ENCODE measurements at regions not wholly inside any gene's neighbourhood (a gene's known extent, or its start where the extent isn't known, plus 50 kb on each side); places are given as distances from the start of the nearest gene placed in this dataset.

DNA sequence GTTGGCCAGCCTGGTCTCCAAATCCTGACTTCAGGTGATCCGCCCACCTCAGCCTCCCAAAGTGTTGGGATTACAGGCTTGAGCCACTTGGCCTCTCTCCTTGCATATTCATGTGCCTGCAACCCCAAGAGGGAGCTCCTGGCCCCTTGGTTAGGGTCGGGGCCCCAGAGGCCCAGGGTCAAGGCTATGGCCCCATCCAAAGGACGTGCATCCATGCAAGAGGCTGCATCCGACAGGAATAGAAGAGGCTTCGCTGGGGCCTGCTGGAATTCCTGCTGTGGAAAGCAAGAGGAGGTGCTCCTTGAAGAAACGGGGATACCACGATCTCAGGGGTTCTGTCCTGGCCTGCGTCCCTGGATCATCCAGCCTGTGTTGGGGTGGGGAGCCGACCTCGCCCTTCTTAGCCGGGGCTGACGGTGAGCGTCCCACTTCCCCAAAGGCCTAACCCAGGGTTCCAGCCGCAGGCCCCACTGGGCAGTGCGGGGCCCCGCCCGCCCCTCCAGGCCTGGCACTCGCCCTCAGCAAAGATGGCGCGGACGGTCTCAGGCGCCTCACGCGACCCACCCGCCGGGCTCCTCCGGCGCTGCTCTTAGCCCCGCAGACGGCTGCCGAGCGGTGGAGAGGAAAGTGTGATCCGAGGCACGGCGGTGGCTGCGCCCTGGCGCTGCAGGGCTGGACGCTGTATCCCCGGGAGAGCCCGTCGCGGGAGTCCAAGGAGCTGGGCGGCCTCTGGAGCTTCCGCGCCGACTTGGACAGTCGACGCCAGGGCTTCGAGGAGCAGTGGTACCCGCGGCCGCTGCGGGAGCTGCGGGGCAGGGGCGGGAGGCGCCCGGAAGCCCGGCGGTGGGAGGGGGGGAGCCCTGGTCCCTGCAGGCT lies 54.7 kb downstream of the ZNF727 start:
- no peaks in the 10 kb centered on the region for H3K36me3 ChIP-seq
- H3K4me1 ChIP-seq = no peaks in the 10 kb centered on the region
- intact Hi-C loops (cut with micrococcal nuclease) = no loop called here
- H3K9me3 ChIP-seq (replicated peaks) = no peaks in the 10 kb centered on the region
- TF ChIP-seq, protein P1, sequence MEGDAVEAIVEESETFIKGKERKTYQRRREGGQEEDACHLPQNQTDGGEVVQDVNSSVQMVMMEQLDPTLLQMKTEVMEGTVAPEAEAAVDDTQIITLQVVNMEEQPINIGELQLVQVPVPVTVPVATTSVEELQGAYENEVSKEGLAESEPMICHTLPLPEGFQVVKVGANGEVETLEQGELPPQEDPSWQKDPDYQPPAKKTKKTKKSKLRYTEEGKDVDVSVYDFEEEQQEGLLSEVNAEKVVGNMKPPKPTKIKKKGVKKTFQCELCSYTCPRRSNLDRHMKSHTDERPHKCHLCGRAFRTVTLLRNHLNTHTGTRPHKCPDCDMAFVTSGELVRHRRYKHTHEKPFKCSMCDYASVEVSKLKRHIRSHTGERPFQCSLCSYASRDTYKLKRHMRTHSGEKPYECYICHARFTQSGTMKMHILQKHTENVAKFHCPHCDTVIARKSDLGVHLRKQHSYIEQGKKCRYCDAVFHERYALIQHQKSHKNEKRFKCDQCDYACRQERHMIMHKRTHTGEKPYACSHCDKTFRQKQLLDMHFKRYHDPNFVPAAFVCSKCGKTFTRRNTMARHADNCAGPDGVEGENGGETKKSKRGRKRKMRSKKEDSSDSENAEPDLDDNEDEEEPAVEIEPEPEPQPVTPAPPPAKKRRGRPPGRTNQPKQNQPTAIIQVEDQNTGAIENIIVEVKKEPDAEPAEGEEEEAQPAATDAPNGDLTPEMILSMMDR (IDR thresholded peaks at IDR 0.05; ENCODE audit: borderline replicate concordance) = no peak
- H3K4me3 ChIP-seq = no peak overlapping the region
- H3K27me3 ChIP-seq (ENCODE audit: low read depth) = peaks cover 9% of the 10 kb centered on the region
- no peak for DNase-seq
- H3K27ac ChIP-seq (replicated peaks) = no peak overlapping the region

- H3K36me3 ChIP-seq = no peaks in the 10 kb centered on the region
- H3K27me3 ChIP-seq (ENCODE audit: low read depth) = peaks cover 9% of the 10 kb centered on the region
- no peaks in the 10 kb centered on the region for H3K4me1 ChIP-seq
- intact Hi-C loops (cut with micrococcal nuclease) = no loop called here
- DNase-seq = no peak
- H3K4me3 ChIP-seq = no peak overlapping the region
- TF ChIP-seq, protein P1 (IDR thresholded peaks at IDR 0.05; ENCODE audit: borderline replicate concordance) = no peak
- no peaks in the 10 kb centered on the region for H3K9me3 ChIP-seq (replicated peaks)
- H3K27ac ChIP-seq (replicated peaks) = no peak overlapping the region
Observed at GRCh38 chr7:64101126-64101942, 56.1 kb downstream of the ZNF727 start.

GRCh38 chr7:64101943-64102655 lies 56.9 kb downstream of the ZNF727 start:
- DNase-seq = no peak
- Histone ChIP-seq H3K36me3 (no peaks in the 10 kb centered on the region), H3K4me1 (no peaks in the 10 kb centered on the region), H3K27me3 (ENCODE audit: low read depth) (peaks cover 9% of the 10 kb centered on the region), H3K27ac (replicated peaks) (no peak overlapping the region), H3K4me3 (no peak overlapping the region), H3K9me3 (replicated peaks) (no peaks in the 10 kb centered on the region)
- TF ChIP-seq, protein P1 (IDR thresholded peaks at IDR 0.05; ENCODE audit: borderline replicate concordance) = no peak
- intact Hi-C loops (cut with micrococcal nuclease) = no loop called here

GRCh38 chr7:64102656-64103400 lies 57.6 kb downstream of the ZNF727 start:
- Histone ChIP-seq H3K27ac (replicated peaks) (no peak overlapping the region), H3K36me3 (no peaks in the 10 kb centered on the region), H3K9me3 (replicated peaks) (no peaks in the 10 kb centered on the region), H3K4me1 (no peaks in the 10 kb centered on the region), H3K4me3 (no peak overlapping the region), H3K27me3 (ENCODE audit: low read depth) (peaks cover 9% of the 10 kb centered on the region)
- no peak for DNase-seq
- intact Hi-C loops (cut with micrococcal nuclease) = no loop called here
- TF ChIP-seq, protein P1 (IDR thresholded peaks at IDR 0.05; ENCODE audit: borderline replicate concordance) = no peak

DNA sequence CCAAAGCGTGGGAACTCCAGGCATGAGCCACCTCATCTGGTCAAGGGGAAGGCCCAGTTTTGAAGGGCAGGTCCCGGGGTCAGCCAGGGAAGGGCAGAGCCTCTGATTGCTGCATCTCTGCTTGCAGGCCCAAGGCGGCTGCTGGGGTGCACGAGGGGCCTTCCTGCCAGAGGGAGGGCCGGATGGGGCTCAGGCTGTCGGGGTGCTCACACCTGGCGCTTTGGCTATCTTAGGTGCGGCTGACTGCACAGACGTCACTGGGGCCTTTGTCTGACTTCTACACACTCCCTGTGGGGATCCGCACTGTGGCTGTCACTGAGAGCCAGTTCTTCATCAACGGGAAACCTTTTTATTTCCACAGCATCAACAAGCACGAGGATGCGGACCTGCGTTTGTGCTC lies 68.7 kb downstream of the ZNF727 start:
- intact Hi-C loops (cut with micrococcal nuclease) = no loop called here
- no peak for DNase-seq
- Histone ChIP-seq H3K27ac (replicated peaks) (no peak overlapping the region), H3K4me1 (no peaks in the 10 kb centered on the region), H3K36me3 (no peaks in the 10 kb centered on the region), H3K4me3 (no peak overlapping the region), H3K27me3 (ENCODE audit: low read depth) (no peaks in the 10 kb centered on the region), H3K9me3 (replicated peaks) (peaks cover 18% of the 10 kb centered on the region)
- TF ChIP-seq, protein P1 (IDR thresholded peaks at IDR 0.05; ENCODE audit: borderline replicate concordance) = no peak
